Tibial artery (tissue), 4 donors: ENCODE measurements at regions not wholly inside any gene's neighbourhood (a gene's known extent, or its start where the extent isn't known, plus 50 kb on each side); places are given as distances from the start of the nearest gene placed in this dataset.

Experiments used
- DNase-seq, 2 donors: peaks; one replicate each; pipeline ENCODE4 v3.0.0-alpha.2; 2019
- H3K27ac ChIP-seq, 2 donors: fragments of 200-600 bp; sonication (generic) in 1 of 2; 1 replicate in 1 of 2; 2 replicates in 1 of 2; pipeline ENCODE4 v1.5.1; 2018 to 2019; ENCODE audit warnings: mild to moderate bottlenecking in 1 of 2
- H3K27me3 ChIP-seq, 2 donors: fragments of 200-600 bp; sonication (generic) in 1 of 2; one replicate each; pipeline versions ENCODE4 v1.5.1 to v1.6.0; 2016 to 2019
- H3K36me3 ChIP-seq, 3 donors: fragments of 200-600 bp; sonication (generic) in 2 of 3; one replicate each; pipeline ENCODE4 v1.5.1; 2016 to 2019; ENCODE audit warnings: mild to moderate bottlenecking in 2 of 3
- H3K4me1 ChIP-seq, 4 donors: fragments of 200-600 bp; sonication (generic) in 2 of 4; 1 replicate in 3 of 4; 2 replicates in 1 of 4; pipeline ENCODE4 v1.5.1; 2016 to 2019
- H3K4me3 ChIP-seq, 2 donors: fragments of 200-600 bp; sonication (generic) in 1 of 2; 1 replicate in 1 of 2; 2 replicates in 1 of 2; pipeline ENCODE4 v1.5.1; 2018 to 2019; ENCODE audit warnings: mild to moderate bottlenecking in 2 of 2
- H3K9me3 ChIP-seq, 3 donors: fragments of 200-600 bp; sonication (generic) in 1 of 3; one replicate each; pipeline ENCODE4 v1.5.1; 2016 to 2019
- CTCF ChIP-seq, 2 experiments: fragments of 200-600 bp in 1 of 2; fragments of 450-650 bp in 1 of 2; IDR thresholded peaks; one replicate each; pipeline ENCODE4 v1.5.1; 2017 to 2019; ENCODE audit warnings: antibody characterized with exemption in 2 of 2, mild to moderate bottlenecking in 1 of 2, moderate library complexity in 1 of 2
- intact Hi-C: fragments of 100-400 bp; cut with DNase I; formaldehyde crosslinking; loops from one replicate; pipeline ENCODE4 v1.15.0; 2023; ENCODE audit warnings: low total_unique reads

- H3K27ac ChIP-seq: no peak overlapping the region
- H3K36me3 ChIP-seq: no peaks in the 10 kb centered on the region
- TF ChIP-seq CTCF (IDR thresholded peaks at IDR 0.05): no peak
- no peaks in the 10 kb centered on the region for H3K9me3 ChIP-seq
- DNase-seq: no peak
- H3K4me3 ChIP-seq: no peak overlapping the region
- peaks cover 0 to 7% (median 1%) of the 10 kb centered on the region in 4 donors for H3K4me1 ChIP-seq
- no peaks in the 10 kb centered on the region for H3K27me3 ChIP-seq
- intact Hi-C loops: no loop called here
These were observed 342.7 kb downstream of the TBC1D4 start for GRCh38 chr13:75139291-75139690.

- no peak for DNase-seq
- H3K27me3 ChIP-seq: no peaks in the 10 kb centered on the region
- peaks cover 0 to 7% (median 1%) of the 10 kb centered on the region in 4 donors for H3K4me1 ChIP-seq
- no peak overlapping the region for H3K4me3 ChIP-seq
- no peak for TF ChIP-seq CTCF (IDR thresholded peaks at IDR 0.05)
- no peak overlapping the region for H3K27ac ChIP-seq
- H3K9me3 ChIP-seq: no peaks in the 10 kb centered on the region
- intact Hi-C loops: no loop called here
- H3K36me3 ChIP-seq: no peaks in the 10 kb centered on the region
These were observed 343.9 kb downstream of the TBC1D4 start for GRCh38 chr13:75137911-75138571.

DNA sequence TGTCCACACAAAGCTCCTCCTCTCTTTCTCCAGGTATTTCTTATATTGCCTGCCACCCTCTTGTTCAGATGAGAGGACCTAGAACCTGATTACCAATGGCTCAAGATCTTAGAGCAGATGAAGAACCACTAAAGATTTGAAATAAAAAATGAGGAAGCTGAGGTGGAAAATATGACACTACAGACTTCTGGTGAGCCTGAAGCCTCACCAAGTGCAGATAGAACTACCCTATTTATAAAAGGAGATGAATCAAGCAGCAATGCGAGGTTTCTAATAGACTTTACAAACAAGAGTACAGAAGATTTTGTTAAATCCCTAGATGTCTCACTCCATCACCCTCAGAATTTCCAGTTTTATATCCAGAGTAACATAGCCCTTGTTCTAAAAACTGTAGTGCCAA lies 345.8 kb downstream of the TBC1D4 start:
- intact Hi-C loops: no loop called here
- DNase-seq: no peak
- no peak overlapping the region for H3K4me3 ChIP-seq
- no peak for TF ChIP-seq CTCF (IDR thresholded peaks at IDR 0.05)
- no peaks in the 10 kb centered on the region for H3K9me3 ChIP-seq
- H3K27me3 ChIP-seq: no peaks in the 10 kb centered on the region
- no peaks in the 10 kb centered on the region for H3K36me3 ChIP-seq
- H3K27ac ChIP-seq: no peak overlapping the region
- peaks cover 0 to 7% (median 1%) of the 10 kb centered on the region in 4 donors for H3K4me1 ChIP-seq

GRCh38 chr13:75135325-75135825 lies 346.6 kb downstream of the TBC1D4 start:
- no peaks in the 10 kb centered on the region for H3K9me3 ChIP-seq
- intact Hi-C loops: no loop called here
- no peak for DNase-seq
- no peak overlapping the region for H3K4me3 ChIP-seq
- H3K27me3 ChIP-seq: no peaks in the 10 kb centered on the region
- peaks cover 0 to 7% (median 1%) of the 10 kb centered on the region in 4 donors for H3K4me1 ChIP-seq
- no peaks in the 10 kb centered on the region for H3K36me3 ChIP-seq
- H3K27ac ChIP-seq: no peak overlapping the region
- TF ChIP-seq CTCF (IDR thresholded peaks at IDR 0.05): no peak

- intact Hi-C loops: no loop called here
- no peak overlapping the region for H3K27ac ChIP-seq
- DNase-seq: no peak
- H3K4me3 ChIP-seq: no peak overlapping the region
- TF ChIP-seq CTCF (IDR thresholded peaks at IDR 0.05): no peak
- H3K36me3 ChIP-seq: no peaks in the 10 kb centered on the region
- peaks cover 0 to 3% (median 1%) of the 10 kb centered on the region in 4 donors for H3K4me1 ChIP-seq
- H3K9me3 ChIP-seq: no peaks in the 10 kb centered on the region
- H3K27me3 ChIP-seq: no peaks in the 10 kb centered on the region
These were observed 349.0 kb downstream of the TBC1D4 start for GRCh38 chr13:75132701-75133695.
